ENCODE measurements at regions not wholly inside any gene's neighbourhood (a gene's known extent, or its start where the extent isn't known, plus 50 kb on each side); places are given as distances from the start of the nearest gene placed in this dataset.

DNA sequence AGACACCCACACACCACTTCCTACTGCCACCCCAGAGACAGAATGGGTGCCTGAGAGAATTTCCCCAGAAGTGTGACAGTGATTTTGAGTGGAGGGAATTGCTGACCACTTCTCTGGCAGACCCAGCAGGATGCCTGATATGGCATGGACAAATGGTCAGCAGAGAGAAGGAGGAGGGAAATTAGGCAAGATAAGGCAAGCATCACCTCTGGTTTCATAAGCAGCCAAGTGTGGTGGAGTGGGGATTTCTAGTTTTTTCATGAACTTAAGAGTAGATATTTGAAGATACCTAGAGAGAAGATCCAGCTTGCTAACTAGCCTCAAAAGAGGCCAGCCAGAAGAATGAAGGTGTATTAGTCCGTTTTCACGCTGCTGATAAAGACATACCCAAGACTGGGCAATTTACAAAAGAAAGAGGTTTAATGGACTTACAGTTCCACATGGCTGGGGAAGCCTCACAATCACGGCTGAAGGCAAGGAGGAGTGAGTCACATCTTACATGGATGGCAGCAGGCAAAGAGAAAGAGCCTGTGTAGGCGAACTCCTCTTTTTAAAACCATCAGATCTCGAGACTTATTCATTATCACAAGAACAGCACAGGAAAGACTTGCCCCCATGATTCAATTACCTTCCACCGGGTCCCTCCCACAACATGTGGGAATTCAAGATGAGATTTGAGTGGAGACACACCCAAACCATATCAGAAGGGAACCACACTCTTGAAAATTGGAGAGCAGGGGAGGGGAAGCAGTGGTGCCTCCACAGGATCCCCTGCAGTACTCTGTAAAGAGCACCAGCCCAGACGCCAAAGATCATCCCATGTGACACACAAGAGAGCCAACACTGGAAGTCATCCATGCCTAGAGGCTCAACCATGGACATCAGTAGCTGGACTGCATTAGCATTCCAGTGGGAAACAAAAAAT lies 64.2 kb downstream of the RBM43 start:
- H3K4me3 ChIP-seq (ENCODE audit: low read depth, low read length) = no peak overlapping the region
- BruUV-seq (replicated peaks) = no TSS peak

DNA sequence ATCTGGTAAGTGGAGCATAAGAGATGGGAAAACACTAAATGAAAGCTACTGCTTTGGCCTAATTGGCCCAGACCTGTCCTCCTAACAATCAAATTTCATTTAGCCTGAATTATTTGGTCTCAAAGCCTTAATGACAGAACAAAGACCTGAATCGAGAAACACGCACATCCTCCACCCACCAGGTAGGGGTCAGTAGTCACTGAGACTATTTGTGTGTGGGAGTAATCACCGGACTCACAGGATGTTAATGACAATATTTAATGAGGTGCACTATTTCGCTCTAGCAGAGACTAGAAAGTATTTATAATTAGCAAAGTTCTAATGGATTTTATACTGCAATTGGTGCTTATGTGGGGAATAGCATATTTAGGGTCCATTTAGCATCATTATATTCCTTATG lies 68.1 kb downstream of the RBM43 start:
- BruUV-seq (replicated peaks) = no TSS peak
- peaks cover 9% of the 10 kb centered on the region for H3K27me3 Mint-ChIP-seq (ENCODE audit: insufficient read depth, unreplicated experiment)
- H3K27me3 ChIP-seq (replicated peaks; ENCODE audit: control insufficient read depth, insufficient read depth, low read length) = no peaks in the 10 kb centered on the region
- no peaks in the 10 kb centered on the region for H3K36me3 ChIP-seq (ENCODE audit: control insufficient read depth, insufficient read depth, low read length)
- H3K36me3 Mint-ChIP-seq (ENCODE audit: insufficient read depth, unreplicated experiment) = no peaks in the 10 kb centered on the region
- H3K27ac Mint-ChIP-seq (ENCODE audit: unreplicated experiment) = no peak overlapping the region
- H3K9me3 ChIP-seq = no peaks in the 10 kb centered on the region
- intact Hi-C loops (cut with micrococcal nuclease; ENCODE audit: unreplicated experiment) = no loop called here
- CTCF ChIA-PET = no interaction called here
- TF ChIP-seq, protein P1, sequence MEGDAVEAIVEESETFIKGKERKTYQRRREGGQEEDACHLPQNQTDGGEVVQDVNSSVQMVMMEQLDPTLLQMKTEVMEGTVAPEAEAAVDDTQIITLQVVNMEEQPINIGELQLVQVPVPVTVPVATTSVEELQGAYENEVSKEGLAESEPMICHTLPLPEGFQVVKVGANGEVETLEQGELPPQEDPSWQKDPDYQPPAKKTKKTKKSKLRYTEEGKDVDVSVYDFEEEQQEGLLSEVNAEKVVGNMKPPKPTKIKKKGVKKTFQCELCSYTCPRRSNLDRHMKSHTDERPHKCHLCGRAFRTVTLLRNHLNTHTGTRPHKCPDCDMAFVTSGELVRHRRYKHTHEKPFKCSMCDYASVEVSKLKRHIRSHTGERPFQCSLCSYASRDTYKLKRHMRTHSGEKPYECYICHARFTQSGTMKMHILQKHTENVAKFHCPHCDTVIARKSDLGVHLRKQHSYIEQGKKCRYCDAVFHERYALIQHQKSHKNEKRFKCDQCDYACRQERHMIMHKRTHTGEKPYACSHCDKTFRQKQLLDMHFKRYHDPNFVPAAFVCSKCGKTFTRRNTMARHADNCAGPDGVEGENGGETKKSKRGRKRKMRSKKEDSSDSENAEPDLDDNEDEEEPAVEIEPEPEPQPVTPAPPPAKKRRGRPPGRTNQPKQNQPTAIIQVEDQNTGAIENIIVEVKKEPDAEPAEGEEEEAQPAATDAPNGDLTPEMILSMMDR (IDR thresholded peaks at IDR 0.05; ENCODE audit: insufficient read depth in 1 of 2, low read depth in 1 of 2, low read length in 1 of 2, severe bottlenecking in 1 of 2, unreplicated experiment in 1 of 2) = no peak
- H3K4me1 ChIP-seq = no peaks in the 10 kb centered on the region
- H3K4me3 Mint-ChIP-seq (ENCODE audit: unreplicated experiment) = no peak overlapping the region
- H3K9me3 Mint-ChIP-seq (ENCODE audit: unreplicated experiment) = no peaks in the 10 kb centered on the region
- no peak for DNase-seq
- POLR2A ChIA-PET = no interaction called here
- no peaks in the 10 kb centered on the region for H3K4me1 Mint-ChIP-seq (ENCODE audit: low read depth, unreplicated experiment)
- H3K4me3 ChIP-seq (ENCODE audit: low read depth, low read length) = no peak overlapping the region

More for the DNA sequence above, 64.2 kb downstream of the RBM43 start:
- CTCF ChIA-PET = no interaction called here
- Mint-ChIP-seq H3K4me3 (ENCODE audit: unreplicated experiment) (no peak overlapping the region), H3K27me3 (ENCODE audit: insufficient read depth, unreplicated experiment) (peaks cover 14% of the 10 kb centered on the region), H3K27ac (ENCODE audit: unreplicated experiment) (no peak overlapping the region), H3K36me3 (ENCODE audit: insufficient read depth, unreplicated experiment) (no peaks in the 10 kb centered on the region), H3K9me3 (ENCODE audit: unreplicated experiment) (no peaks in the 10 kb centered on the region), H3K4me1 (ENCODE audit: low read depth, unreplicated experiment) (no peaks in the 10 kb centered on the region)
- H3K4me1 ChIP-seq = no peaks in the 10 kb centered on the region
- no peak for DNase-seq
- no peaks in the 10 kb centered on the region for H3K9me3 ChIP-seq
- no peaks in the 10 kb centered on the region for H3K27me3 ChIP-seq (replicated peaks; ENCODE audit: control insufficient read depth, insufficient read depth, low read length)
- intact Hi-C loops (cut with micrococcal nuclease; ENCODE audit: unreplicated experiment) = no loop called here
- POLR2A ChIA-PET = no interaction called here
- TF ChIP-seq, protein P1 (IDR thresholded peaks at IDR 0.05; ENCODE audit: insufficient read depth in 1 of 2, low read depth in 1 of 2, low read length in 1 of 2, severe bottlenecking in 1 of 2, unreplicated experiment in 1 of 2) = no peak
- H3K36me3 ChIP-seq (ENCODE audit: control insufficient read depth, insufficient read depth, low read length) = no peaks in the 10 kb centered on the region

DNA sequence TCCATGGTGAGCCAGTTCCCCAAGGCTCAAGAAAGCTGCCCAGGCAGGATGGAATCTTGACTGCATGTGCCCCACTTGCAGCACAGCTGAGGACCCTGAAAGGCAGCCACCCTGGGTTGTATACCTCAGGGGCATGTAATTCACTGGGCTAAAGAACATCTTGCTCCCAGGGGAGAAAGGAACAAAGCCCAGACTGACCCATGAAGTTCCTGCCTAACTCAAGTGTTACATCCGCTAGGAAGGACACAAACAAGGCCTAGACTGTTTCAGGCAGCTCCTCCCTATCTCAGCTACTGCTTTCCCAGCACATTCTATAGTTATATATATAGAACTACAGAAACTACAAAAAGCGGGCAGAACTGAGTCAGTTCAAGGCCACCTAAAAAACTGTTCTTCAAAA lies 69.0 kb downstream of the RBM43 start:
- no peak for DNase-seq
- H3K27me3 ChIP-seq (replicated peaks; ENCODE audit: control insufficient read depth, insufficient read depth, low read length) = no peaks in the 10 kb centered on the region
- BruUV-seq (replicated peaks) = no TSS peak
- Mint-ChIP-seq H3K4me3 (ENCODE audit: unreplicated experiment) (no peak overlapping the region), H3K4me1 (ENCODE audit: low read depth, unreplicated experiment) (no peaks in the 10 kb centered on the region), H3K27ac (ENCODE audit: unreplicated experiment) (no peak overlapping the region), H3K27me3 (ENCODE audit: insufficient read depth, unreplicated experiment) (peaks cover 14% of the 10 kb centered on the region), H3K36me3 (ENCODE audit: insufficient read depth, unreplicated experiment) (no peaks in the 10 kb centered on the region), H3K9me3 (ENCODE audit: unreplicated experiment) (no peaks in the 10 kb centered on the region)
- TF ChIP-seq, protein P1 (IDR thresholded peaks at IDR 0.05; ENCODE audit: insufficient read depth in 1 of 2, low read depth in 1 of 2, low read length in 1 of 2, severe bottlenecking in 1 of 2, unreplicated experiment in 1 of 2) = no peak
- H3K9me3 ChIP-seq = no peaks in the 10 kb centered on the region
- CTCF ChIA-PET = no interaction called here
- no peak overlapping the region for H3K4me3 ChIP-seq (ENCODE audit: low read depth, low read length)
- intact Hi-C loops (cut with micrococcal nuclease; ENCODE audit: unreplicated experiment) = no loop called here
- POLR2A ChIA-PET = interaction anchor here (0.6 kb wide), 1 partner anchor 25 kb away, joined by 4 read pairs; no protein-coding TSS in a partner anchor
- H3K4me1 ChIP-seq = no peaks in the 10 kb centered on the region
- H3K36me3 ChIP-seq (ENCODE audit: control insufficient read depth, insufficient read depth, low read length) = no peaks in the 10 kb centered on the region
